DOHH2 (cell line): ENCODE measurements at regions not wholly inside any gene's neighbourhood (a gene's known extent, or its start where the extent isn't known, plus 50 kb on each side); places are given as distances from the start of the nearest gene placed in this dataset.

Source experiments
- H3F3A ChIP-seq: fragments of 200-600 bp; sonication (generic), shearing (Covaris generic); 2 replicates; pipeline ENCODE4 v1.6.0; 2016; ENCODE audit warnings: antibody characterized with exemption, mild to moderate bottlenecking; ENCODE audit not compliant: control insufficient read depth, insufficient read depth
- H3K27ac ChIP-seq: fragments of 200-600 bp; sonication (generic); 2 replicates; pipeline ENCODE4 v1.5.1; 2014; ENCODE audit warnings: low read depth, mild to moderate bottlenecking, low read length, moderate library complexity
- H3K27me3 ChIP-seq: fragments of 200-600 bp; sonication (generic); 2 replicates; pipeline ENCODE4 v1.6.1; 2014; ENCODE audit warnings: mild to moderate bottlenecking, low read length, mixed read lengths; ENCODE audit not compliant: control insufficient read depth
- H3K36me3 ChIP-seq: fragments of 200-600 bp; sonication (generic); 2 replicates; pipeline ENCODE4 v1.6.1; 2014; ENCODE audit warnings: mild to moderate bottlenecking, low read length, moderate library complexity, mixed read lengths; ENCODE audit not compliant: control insufficient read depth
- H3K4me1 ChIP-seq: fragments of 200-600 bp; sonication (generic); 2 replicates; pipeline ENCODE4 v1.6.1; 2014; ENCODE audit warnings: mild to moderate bottlenecking, low read length, mixed read lengths; ENCODE audit not compliant: control insufficient read depth
- H3K4me2 ChIP-seq: fragments of 200-600 bp; sonication (generic); 2 replicates; pipeline ENCODE4 v1.6.0; 2014; ENCODE audit warnings: mild to moderate bottlenecking, low read length, moderate library complexity
- H3K4me3 ChIP-seq: fragments of 200-600 bp; sonication (generic); 2 replicates; pipeline ENCODE4 v1.5.1; 2014; ENCODE audit warnings: mild to moderate bottlenecking, low read length, mixed read lengths
- H3K79me2 ChIP-seq: fragments of 200-600 bp; sonication (generic); 2 replicates; pipeline ENCODE4 v1.6.1; 2014; ENCODE audit warnings: mild to moderate bottlenecking, low read length, mixed read lengths; ENCODE audit not compliant: control insufficient read depth
- H3K9me2 ChIP-seq: fragments of 200-600 bp; sonication (generic); replicated peaks from 2 replicates; pipeline ENCODE4 v1.6.1; 2014; ENCODE audit warnings: mild to moderate bottlenecking, low read length, mixed read lengths; ENCODE audit not compliant: control insufficient read depth
- H3K9me3 ChIP-seq: fragments of 200-600 bp; sonication (generic); 2 replicates; pipeline ENCODE4 v1.6.1; 2014; ENCODE audit warnings: antibody characterized with exemption, low read length, mixed read lengths; ENCODE audit not compliant: control insufficient read depth, insufficient read depth
- H4K20me1 ChIP-seq: fragments of 200-600 bp; sonication (generic); 2 replicates; pipeline ENCODE4 v1.6.0; 2014; ENCODE audit warnings: low read depth, mild to moderate bottlenecking, antibody characterized with exemption, low read length, moderate library complexity; ENCODE audit not compliant: control insufficient read depth, insufficient read depth
- EZH2phosphoT487 ChIP-seq: fragments of 200-600 bp; sonication (generic); IDR thresholded peaks from 2 replicates; pipeline ENCODE4 v1.6.1; 2017; ENCODE audit warnings: borderline replicate concordance, mild to moderate bottlenecking, antibody characterized with exemption, low read length, moderate library complexity, mixed read lengths
- TF ChIP-seq, protein P1 (sequence below): fragments of 200-600 bp; sonication (generic); IDR thresholded peaks from one replicate; pipeline ENCODE4 v1.5.1; 2014; ENCODE audit warnings: antibody characterized with exemption, mild to moderate bottlenecking, low read depth, low read length; ENCODE audit not compliant: poor library complexity, severe bottlenecking

DNA sequence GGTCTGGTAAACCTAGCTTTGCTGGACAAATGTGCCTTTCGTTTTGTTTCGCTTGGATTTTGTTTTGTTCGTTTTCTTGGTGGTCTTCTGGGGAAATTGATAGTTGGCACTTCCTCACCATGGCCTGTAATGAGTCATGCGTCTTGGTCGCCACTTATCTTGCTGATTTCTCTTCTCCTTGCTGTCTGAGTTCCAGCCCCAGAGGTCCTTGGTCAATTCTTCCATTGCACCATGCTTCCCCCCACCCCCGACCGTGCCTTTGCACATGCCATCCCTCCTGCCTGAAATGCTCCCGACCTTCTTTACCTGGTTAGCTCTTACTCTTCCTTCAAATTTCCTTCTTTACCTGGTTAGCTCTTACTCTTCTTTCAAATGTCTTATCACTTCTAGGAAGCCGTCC, 168.7 kb upstream of the MSX2 start:
- H3K79me2 ChIP-seq, result no peaks in the 10 kb centered on the region

DNA sequence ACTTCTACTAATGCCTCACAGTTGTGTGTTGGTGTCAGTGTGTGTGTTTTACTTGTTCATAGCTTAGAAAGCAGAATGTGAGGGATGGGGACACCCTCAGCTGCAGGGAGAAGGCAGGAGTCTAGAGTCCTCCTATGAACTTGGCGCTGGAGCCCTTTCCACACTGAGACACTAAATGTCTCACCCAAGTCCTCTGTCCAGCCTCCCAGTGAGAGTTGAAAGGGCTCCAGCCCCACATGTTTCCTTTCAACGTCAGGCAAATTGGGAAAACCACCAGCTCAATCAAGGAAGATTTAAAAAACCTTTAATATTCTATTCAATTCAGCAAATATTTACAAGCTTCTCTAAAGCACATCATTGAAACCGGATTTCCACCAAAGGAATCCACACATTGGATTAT, 167.6 kb upstream of the MSX2 start:
- Histone ChIP-seq H3K4me1 (no peaks in the 10 kb centered on the region), H3F3A (no peaks in the 10 kb centered on the region), H3K9me2 (no peaks in the 10 kb centered on the region), H3K4me2 (no peak overlapping the region), H4K20me1 (no peaks in the 10 kb centered on the region), H3K27ac (no peak overlapping the region), H3K27me3 (no peaks in the 10 kb centered on the region), H3K4me3 (no peak overlapping the region), H3K9me3 (no peaks in the 10 kb centered on the region), H3K79me2 (no peaks in the 10 kb centered on the region), H3K36me3 (no peaks in the 10 kb centered on the region)
- TF ChIP-seq, protein P1, sequence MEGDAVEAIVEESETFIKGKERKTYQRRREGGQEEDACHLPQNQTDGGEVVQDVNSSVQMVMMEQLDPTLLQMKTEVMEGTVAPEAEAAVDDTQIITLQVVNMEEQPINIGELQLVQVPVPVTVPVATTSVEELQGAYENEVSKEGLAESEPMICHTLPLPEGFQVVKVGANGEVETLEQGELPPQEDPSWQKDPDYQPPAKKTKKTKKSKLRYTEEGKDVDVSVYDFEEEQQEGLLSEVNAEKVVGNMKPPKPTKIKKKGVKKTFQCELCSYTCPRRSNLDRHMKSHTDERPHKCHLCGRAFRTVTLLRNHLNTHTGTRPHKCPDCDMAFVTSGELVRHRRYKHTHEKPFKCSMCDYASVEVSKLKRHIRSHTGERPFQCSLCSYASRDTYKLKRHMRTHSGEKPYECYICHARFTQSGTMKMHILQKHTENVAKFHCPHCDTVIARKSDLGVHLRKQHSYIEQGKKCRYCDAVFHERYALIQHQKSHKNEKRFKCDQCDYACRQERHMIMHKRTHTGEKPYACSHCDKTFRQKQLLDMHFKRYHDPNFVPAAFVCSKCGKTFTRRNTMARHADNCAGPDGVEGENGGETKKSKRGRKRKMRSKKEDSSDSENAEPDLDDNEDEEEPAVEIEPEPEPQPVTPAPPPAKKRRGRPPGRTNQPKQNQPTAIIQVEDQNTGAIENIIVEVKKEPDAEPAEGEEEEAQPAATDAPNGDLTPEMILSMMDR, result no peak
- no peak for TF ChIP-seq EZH2phosphoT487

More for the DNA sequence above, 168.7 kb upstream of the MSX2 start:
- Histone ChIP-seq H3F3A (no peaks in the 10 kb centered on the region), H4K20me1 (no peaks in the 10 kb centered on the region), H3K4me3 (no peak overlapping the region), H3K27me3 (no peaks in the 10 kb centered on the region), H3K36me3 (no peaks in the 10 kb centered on the region), H3K9me2 (no peaks in the 10 kb centered on the region), H3K27ac (no peak overlapping the region), H3K9me3 (no peaks in the 10 kb centered on the region), H3K4me2 (no peak overlapping the region), H3K4me1 (no peaks in the 10 kb centered on the region)
- no peak for TF ChIP-seq EZH2phosphoT487
- TF ChIP-seq, protein P1, result no peak

DNA sequence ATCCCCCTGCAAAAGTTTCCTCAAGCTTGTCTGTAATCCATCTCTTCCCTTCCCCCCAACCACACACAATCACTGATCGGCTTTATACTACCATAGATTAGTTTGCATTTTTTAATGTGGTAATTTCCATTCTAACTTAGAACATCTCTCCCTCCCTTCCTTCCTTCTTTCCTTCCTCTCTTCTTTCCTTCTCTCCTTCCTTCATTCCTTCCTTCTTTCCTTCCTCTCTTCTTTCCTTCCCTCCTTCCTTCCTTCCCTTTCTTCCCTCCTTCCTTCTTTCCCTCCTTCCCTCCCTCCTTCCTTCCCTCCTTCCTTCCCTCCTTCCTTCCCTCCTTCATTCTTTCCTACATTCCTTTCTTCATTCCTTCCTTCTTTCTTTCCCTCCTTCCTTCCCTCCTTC, 166.2 kb upstream of the MSX2 start:
- H3K36me3 ChIP-seq, result no peaks in the 10 kb centered on the region
- no peaks in the 10 kb centered on the region for H3K4me1 ChIP-seq
- no peaks in the 10 kb centered on the region for H4K20me1 ChIP-seq
- H3K9me2 ChIP-seq, result no peaks in the 10 kb centered on the region
- H3F3A ChIP-seq, result no peaks in the 10 kb centered on the region
- H3K9me3 ChIP-seq, result no peaks in the 10 kb centered on the region
- no peak overlapping the region for H3K27ac ChIP-seq
- TF ChIP-seq, protein P1, result no peak
- no peak for TF ChIP-seq EZH2phosphoT487
- no peak overlapping the region for H3K4me2 ChIP-seq
- H3K4me3 ChIP-seq, result no peak overlapping the region
- no peaks in the 10 kb centered on the region for H3K79me2 ChIP-seq
- no peaks in the 10 kb centered on the region for H3K27me3 ChIP-seq

DNA sequence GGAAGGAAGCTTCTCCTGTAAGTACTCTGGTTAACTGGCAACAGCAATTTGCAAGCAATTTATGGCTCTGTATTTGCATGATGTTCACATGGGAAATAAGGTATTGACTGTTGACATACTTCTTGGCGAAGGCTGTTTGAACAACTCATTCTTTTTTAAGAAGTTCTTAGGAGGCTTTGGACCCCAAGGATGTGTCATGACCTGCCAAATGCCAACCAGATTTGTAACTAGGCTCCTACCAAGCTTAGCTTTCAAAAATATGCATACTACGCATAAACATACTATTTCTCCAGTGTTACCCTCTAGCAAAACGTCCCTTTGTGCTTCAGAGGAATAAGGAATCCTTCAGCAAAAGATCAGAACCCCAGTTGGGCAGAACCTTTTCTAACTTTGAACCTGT, 165.2 kb upstream of the MSX2 start:
- no peaks in the 10 kb centered on the region for H3K4me1 ChIP-seq
- H3K79me2 ChIP-seq, result no peaks in the 10 kb centered on the region
- TF ChIP-seq EZH2phosphoT487, result no peak
- TF ChIP-seq, protein P1, result no peak
- H3K27me3 ChIP-seq, result no peaks in the 10 kb centered on the region
- H4K20me1 ChIP-seq, result no peaks in the 10 kb centered on the region
- no peak overlapping the region for H3K4me2 ChIP-seq
- no peak overlapping the region for H3K4me3 ChIP-seq
- H3K27ac ChIP-seq, result no peak overlapping the region
- no peaks in the 10 kb centered on the region for H3F3A ChIP-seq
- no peaks in the 10 kb centered on the region for H3K9me3 ChIP-seq
- no peaks in the 10 kb centered on the region for H3K9me2 ChIP-seq
- no peaks in the 10 kb centered on the region for H3K36me3 ChIP-seq
